NCI-H524 treated with DMSO at 0.1 percent for 48 hours (cell line): ENCODE measurements at regions not wholly inside any gene's neighbourhood (a gene's known extent, or its start where the extent isn't known, plus 50 kb on each side); places are given as distances from the start of the nearest gene placed in this dataset.
"Not testable (repeated sequence)": the region's sequence is repeated elsewhere in the genome, so short reads cannot be mapped to it uniquely, and the experiment has no call there.

Source experiments
- DNase-seq: peaks from one replicate; lab custom pipeline; 2025; lab: John Stamatoyannopoulos, UW

GRCh38 chr18:39366656-39367055 lies 1801.1 kb upstream of the CELF4 start:
- no peak for DNase-seq

GRCh38 chr18:39365836-39366485 lies 1800.4 kb upstream of the CELF4 start:
- DNase-seq, result no peak

DNA sequence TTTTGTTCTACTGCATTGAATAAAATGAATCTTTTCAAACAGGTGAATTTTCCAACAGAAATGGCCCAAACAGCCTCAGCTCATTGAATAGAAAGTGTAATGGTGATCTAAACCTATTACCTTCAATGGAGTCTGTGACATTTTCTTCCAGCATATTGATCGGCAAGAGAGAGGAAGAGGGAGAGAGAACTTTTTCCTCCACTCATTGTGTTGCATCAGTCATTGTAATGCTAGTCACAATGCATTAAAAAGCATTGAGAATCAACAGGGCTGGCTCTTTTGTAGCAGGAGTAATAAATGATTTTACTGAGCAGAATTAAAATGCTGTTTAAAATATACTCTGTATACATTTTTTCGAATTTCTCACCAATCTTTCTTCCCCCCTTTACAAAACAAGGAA lies 1794.5 kb upstream of the CELF4 start:
- DNase-seq, result no peak

GRCh38 chr18:39359636-39360035 lies 1794.0 kb upstream of the CELF4 start:
- DNase-seq, result no peak

- DNase-seq, result no peak
Observed at GRCh38 chr18:39350945-39351344, 1785.3 kb upstream of the CELF4 start.

DNA sequence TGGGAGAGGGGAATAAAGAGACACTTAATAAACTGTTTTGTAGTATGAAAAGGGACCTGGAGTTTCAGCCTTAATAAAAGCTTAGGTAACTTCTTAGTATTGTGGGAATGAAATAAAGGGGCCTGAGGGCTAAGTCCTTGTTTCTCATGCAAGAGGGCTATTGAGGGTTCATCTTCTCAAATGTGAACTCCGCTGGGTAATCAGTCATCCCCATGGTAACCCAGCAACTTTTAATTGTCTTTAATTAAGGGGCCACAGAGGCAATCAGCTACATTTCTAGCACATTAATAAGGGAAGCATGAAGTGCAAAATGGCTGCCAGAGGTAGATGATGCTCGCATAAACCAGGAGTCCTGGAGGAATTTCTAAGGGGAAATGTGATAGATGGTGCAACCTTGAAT lies 1784.2 kb upstream of the CELF4 start:
- no peak for DNase-seq

- DNase-seq, result no peak
Observed at GRCh38 chr18:39348757-39349156, 1783.2 kb upstream of the CELF4 start.

- no peak for DNase-seq
Observed at GRCh38 chr18:39347701-39348100, 1782.1 kb upstream of the CELF4 start.

- DNase-seq, result no peak
Observed at GRCh38 chr18:39346916-39347315, 1781.3 kb upstream of the CELF4 start.

DNA sequence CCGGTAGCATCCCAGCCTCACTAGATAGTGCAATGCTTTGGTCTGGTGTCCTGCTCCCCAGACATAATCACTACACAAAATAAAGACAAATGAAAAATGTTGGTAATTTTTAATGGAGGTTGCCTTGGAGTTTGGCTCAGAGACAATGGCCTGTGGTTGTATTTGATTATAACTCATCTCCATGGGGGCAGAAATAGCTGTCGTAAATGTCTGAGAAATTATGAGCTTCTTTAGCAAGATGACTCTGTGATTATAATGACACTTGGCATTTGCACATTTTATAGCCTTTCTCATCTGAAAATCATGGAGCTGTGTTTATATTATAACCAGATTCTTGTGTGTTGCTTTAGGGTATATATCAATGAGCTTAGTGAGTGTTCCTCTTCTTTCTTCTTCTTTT lies 1779.7 kb upstream of the CELF4 start:
- no peak for DNase-seq

- DNase-seq, result no peak
Observed at GRCh38 chr18:39344487-39344886, 1778.9 kb upstream of the CELF4 start.

- DNase-seq, result no peak
Observed at GRCh38 chr18:39341129-39341528, 1775.5 kb upstream of the CELF4 start.

- DNase-seq, result no peak
Observed at GRCh38 chr18:39340418-39340817, 1774.8 kb upstream of the CELF4 start.

GRCh38 chr18:39329496-39330275 lies 1764.1 kb upstream of the CELF4 start:
- no peak for DNase-seq

DNA sequence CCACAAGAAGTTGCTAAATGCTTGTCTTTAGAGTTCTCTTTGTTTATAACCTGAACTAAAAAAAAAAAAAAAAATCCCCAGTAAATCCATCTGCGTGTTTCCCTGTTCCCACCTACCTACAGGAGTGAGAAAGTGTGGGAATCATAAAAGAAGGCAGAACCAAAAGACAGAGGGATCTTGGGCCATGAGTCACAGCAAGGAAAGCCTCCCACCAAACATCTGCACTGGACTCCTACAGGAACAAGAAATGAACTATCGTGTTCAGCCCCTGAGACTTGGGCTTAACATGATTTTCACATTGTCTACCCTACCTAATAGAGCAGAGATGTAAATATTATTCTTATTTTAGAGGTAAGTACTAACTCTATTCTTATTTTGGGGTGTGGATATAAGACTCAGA lies 1761.2 kb upstream of the CELF4 start:
- no peak for DNase-seq

GRCh38 chr18:39325973-39326372 lies 1760.4 kb upstream of the CELF4 start:
- no peak for DNase-seq

DNA sequence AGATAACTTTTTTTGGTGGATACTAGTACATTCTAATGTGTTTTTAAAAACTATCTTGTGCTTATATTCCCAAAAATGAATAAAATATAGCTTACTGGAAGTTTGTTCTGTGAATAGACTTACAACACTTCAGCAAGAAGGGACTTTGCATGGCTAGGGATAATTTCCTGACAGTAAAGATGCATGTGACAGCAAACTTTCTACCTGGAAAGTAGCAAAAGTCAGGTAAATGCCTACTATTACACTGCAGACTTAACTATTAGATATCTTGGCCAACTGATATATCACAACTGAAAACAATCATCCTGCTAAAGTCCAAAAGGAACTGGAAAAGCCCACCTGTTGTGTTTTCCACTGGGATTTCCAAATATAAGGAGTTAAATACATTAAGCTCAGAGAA lies 1753.5 kb upstream of the CELF4 start:
- DNase-seq, result no peak

GRCh38 chr18:39318462-39318861 lies 1752.9 kb upstream of the CELF4 start:
- DNase-seq, result no peak

DNA sequence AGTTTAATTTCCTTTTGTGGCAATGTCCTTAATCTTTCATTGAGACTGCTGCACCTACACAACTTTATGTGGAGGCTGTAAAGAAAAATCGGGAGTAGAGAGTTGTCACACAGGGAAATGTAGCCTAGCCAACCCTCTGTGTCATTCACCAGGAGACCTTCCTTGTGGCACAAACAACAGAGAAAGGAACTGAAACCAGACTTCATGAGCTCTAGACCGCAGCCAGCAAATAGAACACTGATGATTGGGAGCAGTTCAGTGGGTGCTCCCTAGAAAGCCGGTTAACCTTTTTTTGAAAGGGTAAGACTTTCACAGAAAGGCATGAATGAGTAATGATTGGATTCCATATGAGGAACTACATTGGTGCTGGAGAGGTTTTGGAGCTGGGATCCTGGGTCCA lies 1752.4 kb upstream of the CELF4 start:
- DNase-seq, result no peak

GRCh38 chr18:39314595-39314994 lies 1749.0 kb upstream of the CELF4 start:
- no peak for DNase-seq

DNA sequence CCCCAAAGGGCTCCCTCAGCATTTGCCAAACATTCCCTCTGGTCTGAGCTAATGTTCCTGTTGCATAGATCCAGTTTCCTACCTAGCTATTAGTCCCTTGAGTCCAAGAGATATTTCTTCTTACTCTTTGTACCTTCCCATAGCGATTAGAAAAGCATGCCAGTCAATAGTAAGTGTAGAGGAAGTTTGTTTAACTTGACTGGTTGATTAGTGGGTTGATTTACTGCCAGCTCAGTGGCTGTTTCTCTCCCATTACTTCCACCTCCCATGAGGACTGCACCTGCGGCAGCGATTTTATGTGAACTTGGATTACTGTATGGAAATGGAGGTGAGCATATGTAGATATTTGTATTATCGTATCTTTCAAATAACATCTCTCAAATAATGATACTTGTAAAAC lies 1748.4 kb upstream of the CELF4 start:
- no peak for DNase-seq

DNA sequence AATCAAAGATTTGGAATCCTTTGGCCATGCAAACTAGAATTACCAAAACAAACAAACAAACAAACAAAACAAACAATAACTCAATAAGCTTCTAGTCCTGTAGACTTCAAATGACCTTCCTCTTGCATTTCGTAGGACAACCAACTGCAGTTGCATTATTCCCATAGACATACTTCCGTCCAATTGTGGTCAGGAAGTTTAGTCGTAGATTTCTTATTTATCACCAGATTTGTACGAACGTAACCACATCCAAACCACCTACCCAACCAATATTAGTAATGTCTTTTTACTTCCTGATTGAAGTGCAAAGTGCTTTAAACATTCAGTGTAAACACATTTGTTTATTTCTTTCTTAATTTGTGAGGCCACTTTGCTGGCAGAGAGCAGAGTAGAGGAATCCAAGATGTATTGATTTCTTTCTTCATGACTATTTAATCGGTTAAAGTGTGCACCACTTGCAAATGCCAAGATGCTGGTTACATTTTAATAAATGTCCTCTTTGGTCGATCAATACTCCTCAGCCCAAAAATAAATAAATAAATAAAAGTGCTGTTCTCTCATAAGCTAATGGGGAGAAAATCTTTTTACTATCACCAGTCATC lies 1745.6 kb upstream of the CELF4 start:
- DNase-seq, result no peak

DNA sequence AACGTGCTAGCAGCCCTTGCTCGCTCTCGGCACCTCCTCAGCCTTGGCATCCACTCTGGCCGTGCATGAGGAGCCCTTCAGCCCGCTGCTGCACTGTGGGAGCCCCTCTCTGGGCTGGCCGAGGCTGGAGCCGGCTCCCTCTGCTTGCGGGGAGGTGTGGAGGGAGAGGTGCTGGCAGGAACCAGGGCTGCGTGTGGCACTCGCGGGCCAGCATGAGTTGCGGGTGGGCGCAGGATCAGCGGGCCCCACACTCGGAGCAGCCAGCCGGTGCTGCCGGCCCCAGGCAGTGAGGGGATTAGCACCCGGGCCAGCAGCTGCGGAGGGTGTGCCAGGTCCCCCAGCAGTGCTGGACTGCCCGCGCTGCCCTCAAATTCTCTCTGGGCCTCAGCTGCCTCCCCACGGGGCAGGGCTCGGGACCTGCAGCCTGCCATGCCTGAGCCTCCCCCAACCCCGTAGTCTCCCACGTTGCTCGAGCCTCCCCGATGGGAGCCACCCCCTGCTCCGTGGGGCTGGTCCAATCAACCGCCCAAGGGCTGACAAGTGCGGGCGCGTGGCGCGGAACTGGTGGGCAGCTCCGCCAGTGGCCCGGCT lies 1743.4 kb upstream of the CELF4 start:
- not testable (repeated sequence) for DNase-seq
